ENCODE measurements at regions not wholly inside any gene's neighbourhood (a gene's known extent, or its start where the extent isn't known, plus 50 kb on each side); places are given as distances from the start of the nearest gene placed in this dataset.
"Not testable (repeated sequence)": the region's sequence is repeated elsewhere in the genome, so short reads cannot be mapped to it uniquely, and the experiment has no call there.

DNA sequence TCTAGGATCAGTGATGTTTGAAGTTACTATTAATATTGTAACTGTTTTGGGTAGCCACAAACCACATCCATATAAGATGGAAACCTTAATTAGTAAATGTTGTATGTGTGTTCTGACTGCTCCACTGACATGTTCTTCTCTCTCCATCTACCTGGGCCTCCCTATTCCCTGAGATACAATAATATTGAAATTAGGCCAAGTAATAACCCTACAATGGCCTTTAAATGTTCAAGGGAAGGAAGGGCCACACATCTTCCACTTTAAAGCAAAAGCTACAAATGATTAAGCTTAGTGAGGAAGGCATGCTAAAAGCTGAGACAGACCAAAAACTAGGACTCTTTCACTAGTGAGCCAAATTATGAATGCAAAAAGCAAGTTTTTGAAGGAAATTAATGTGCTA is 176.4 kb upstream of the ANK3 start:
- no peak for DNase-seq

DNA sequence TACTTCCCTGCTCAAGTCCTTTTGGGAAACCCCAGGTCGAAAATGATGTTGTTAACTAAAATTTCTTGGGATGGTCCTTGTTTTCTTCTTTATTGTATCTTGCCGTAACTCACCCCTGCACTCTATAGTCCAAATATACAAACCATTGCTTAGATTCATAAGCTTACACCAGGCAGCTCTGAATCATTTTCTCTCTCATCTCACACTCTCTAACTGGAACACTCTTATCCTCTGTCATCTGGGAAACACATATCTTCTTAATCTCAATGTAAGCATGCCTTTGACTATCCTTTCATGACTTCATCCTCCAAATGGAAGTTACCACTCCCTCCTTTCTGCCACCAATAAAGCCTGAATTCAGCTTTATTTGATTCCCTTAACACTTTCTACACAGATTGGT is 175.8 kb upstream of the ANK3 start:
- DNase-seq, result no peak

DNA sequence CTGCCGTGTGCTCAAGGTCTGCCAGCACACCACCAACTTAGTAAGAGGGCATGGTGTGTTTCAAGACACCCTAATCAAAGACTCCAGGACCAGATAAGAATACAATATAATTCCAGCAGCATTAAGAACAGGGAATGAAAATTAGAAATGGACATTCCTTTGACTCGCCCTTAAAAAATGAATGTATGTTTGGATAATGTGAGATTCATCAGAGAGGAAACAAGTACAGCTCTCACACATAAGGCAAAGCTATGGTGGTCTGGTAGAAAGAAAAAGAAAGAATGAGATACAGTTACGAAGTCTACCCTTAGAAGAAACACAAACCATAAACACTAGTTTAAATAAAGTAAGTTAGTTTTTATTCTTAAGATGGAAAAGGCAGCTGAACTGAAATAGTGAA is 174.8 kb upstream of the ANK3 start:
- no peak for DNase-seq

DNA sequence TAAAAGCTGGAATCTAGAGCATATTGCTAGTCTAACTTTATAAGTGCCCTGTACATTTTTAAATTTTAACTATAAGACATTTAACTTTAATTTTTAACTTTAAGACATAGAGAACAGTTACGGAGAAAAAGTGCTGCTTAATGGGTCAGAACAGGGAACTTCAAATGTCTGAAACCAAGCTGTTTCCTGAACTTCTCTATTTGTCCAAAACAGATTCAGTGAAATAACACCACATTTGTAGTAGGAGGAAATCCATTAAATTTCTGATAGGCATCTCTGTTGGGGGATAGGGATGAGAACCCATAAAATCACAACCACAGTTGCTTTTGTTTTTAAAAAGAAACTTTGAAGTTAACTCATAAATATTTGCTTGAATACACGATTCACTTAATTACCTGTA is 170.8 kb upstream of the ANK3 start:
- DNase-seq, result no peak

- DNase-seq, result no peak
Observed at GRCh38 chr10:60555700-60556099, 166.0 kb upstream of the ANK3 start.

- no peak for DNase-seq
Observed at GRCh38 chr10:60549686-60550085, 160.0 kb upstream of the ANK3 start.

- no peak for DNase-seq
Observed at GRCh38 chr10:60542657-60543056, 153.0 kb upstream of the ANK3 start.

GRCh38 chr10:60541451-60541850 is 151.8 kb upstream of the ANK3 start:
- no peak for DNase-seq

GRCh38 chr10:60537697-60538096 is 148.0 kb upstream of the ANK3 start:
- no peak for DNase-seq

DNA sequence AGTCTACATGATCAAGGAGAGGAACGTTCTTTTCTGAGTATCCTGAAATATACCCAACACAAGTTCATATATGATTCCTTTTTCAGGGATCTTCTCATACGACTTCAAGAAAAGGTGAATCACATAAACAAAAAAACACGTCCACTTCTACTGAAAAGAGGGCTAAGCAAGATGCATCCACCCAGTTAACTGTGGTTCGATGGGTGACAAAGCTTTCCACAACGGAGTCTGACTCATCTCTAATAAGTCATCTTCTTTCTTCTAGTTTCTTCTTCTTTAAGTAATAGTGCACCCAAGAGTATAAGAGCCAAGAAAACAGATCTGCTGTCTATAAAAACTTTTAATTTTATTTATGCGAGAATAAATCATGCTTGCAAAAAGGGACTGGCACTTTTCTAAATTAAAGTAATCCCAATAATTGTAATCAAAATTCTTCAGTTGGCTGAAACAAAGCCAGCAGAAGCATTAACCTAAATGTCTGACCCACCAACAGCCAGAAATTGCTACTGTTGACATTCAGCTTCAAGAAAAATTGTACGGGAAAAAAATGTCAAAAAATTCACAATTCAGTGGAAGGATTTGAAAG is 146.9 kb upstream of the ANK3 start:
- no peak for DNase-seq

GRCh38 chr10:60535427-60535826 is 145.8 kb upstream of the ANK3 start:
- DNase-seq, result no peak

GRCh38 chr10:60534761-60535389 is 145.2 kb upstream of the ANK3 start:
- no peak for DNase-seq

DNA sequence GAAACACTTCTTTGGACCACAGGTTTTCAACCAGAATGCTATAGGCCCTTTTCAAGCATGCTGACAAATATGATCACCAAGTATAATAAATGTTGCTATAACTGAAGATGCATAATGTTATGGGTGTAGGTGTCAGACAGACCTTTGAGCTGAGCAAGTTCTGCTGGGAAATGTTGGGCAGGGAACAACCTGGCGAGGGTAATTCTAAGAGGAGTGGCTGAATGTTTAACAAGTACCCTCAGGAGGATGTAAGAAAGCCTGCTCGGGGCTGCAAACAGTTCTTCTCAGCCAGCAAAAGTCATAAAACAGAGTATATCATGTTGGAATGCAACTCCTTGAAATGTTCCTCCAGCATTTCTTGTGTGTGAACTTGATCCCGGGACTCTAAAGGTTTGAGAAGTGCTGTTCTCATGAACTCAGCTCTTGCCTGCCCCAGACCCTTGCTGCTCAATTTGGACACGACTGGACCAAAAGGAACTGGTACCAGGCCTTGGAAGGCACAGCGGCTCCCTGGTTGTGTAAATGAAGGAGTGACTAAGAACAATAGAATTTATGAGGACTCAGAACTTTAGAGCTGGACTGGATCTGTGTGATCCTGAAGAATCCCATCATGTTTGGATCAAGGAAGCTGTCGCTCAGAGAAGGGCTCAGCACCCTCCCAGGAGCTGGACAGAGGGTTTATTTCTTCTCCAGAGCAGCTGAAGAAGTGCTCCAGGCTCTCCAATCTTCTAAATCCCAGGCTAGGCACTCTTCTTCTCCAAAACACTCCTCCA is 143.2 kb upstream of the ANK3 start:
- no peak for DNase-seq

- no peak for DNase-seq
Observed at GRCh38 chr10:60531006-60531405, 141.3 kb upstream of the ANK3 start.

DNA sequence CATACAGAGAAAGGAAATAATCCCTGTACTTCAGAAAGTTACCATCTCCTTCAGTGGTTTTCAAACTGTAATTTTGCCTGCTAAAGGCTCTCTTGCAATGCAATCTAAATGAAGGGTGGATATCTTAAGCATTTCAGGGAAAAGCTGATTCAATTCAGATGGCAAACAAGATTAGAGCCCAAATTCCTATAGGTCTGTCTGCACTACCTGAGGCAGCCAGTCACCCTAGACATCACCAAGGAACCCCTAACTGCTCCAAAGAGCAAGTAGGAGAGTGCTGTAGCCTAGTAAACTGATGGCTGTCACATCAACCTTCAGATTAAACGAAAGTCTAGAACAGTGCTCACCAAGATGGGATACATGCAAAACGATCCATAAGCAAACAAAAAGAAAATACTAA is 138.0 kb upstream of the ANK3 start:
- DNase-seq, result no peak

- DNase-seq, result no peak
Observed at GRCh38 chr10:60525716-60526585, 136.3 kb upstream of the ANK3 start.

GRCh38 chr10:60524541-60524940 is 134.9 kb upstream of the ANK3 start:
- no peak for DNase-seq

- not testable (repeated sequence) for DNase-seq
Observed at GRCh38 chr10:60523371-60523770, 133.7 kb upstream of the ANK3 start.

DNA sequence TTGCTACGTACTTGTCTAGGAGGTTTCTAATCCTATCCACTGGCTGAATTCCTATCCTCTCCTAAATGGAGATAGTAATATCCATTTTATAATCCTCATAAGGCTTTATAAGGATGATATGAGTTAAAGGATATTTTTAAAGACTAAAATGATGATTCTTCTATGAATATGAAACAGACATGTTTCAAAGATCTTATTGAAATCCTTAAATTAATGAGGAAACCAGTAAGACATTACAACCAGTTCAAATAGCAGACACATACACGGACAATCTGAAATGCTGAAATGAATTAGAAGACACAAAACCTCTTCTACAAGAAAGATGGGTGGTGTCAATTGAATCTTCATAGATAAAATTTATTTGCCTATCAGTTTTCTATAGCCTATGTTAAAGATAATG is 132.9 kb upstream of the ANK3 start:
- DNase-seq, result no peak

DNA sequence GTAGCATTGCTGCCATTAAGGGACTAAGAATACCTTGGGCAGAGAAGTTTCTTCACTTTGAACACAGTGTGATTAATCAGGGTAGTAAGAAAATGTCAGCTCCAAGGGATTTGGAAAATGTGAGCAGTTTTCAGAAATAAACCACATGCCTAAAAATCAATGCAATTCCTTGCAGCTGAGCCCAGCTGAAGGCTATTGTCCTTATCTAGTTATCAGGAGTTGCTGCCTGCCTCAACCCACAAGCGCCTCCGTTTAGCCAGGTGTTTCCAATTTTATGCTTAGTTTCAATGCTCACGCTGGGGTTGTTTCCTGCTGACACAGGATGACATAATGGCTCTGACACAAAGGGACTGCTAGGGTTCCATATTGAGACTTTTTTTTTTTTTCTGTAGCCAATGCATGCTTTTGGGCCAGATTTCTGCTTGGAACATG is 132.3 kb upstream of the ANK3 start:
- DNase-seq, result no peak

- DNase-seq, result no peak
Observed at GRCh38 chr10:60518745-60519144, 129.1 kb upstream of the ANK3 start.

- no peak for DNase-seq
Observed at GRCh38 chr10:60517805-60518204, 128.1 kb upstream of the ANK3 start.

DNA sequence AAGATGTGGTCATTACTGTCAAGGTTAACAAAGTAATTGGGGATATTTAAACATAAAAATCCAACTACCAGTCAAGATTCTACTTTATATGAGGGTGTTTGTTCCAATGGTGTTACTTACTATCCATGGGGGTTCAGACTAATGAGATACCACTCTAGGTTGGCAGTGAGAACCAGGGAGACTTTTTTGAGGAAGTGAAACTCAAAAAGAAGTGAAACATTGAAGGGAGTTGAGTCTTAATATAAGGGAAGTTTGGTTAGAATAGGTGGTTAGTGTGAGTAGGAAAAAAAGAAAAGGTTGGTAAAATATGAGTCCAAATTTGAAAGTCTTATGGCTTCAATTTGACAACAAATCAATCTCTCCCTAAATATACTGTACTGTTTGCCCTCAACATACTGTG is 123.6 kb upstream of the ANK3 start:
- no peak for DNase-seq
